GM21447 (cell line): ENCODE measurements at regions not wholly inside any gene's neighbourhood (a gene's known extent, or its start where the extent isn't known, plus 50 kb on each side); places are given as distances from the start of the nearest gene placed in this dataset.
A peak's percentile ranks its signal among the peaks of the same experiment; 100 is the strongest.
"Not testable (repeated sequence)": the region's sequence is repeated elsewhere in the genome, so short reads cannot be mapped to it uniquely, and the experiment has no call there.

Experiments
- ATAC-seq: cut with Tn5 transposase; IDR thresholded peaks from one replicate; pipeline ENCODE4 v1.9.1; 2021; ENCODE audit not compliant: unreplicated experiment

GRCh38 chr9:75455444-75455921 is 367.2 kb downstream of the OSTF1 start:
- peak; percentile 96 for ATAC-seq

- ATAC-seq, result no peak
Measured at GRCh38 chr9:75456698-75457097, 368.4 kb downstream of the OSTF1 start.

GRCh38 chr9:75457474-75458011 is 369.2 kb downstream of the OSTF1 start:
- ATAC-seq, result no peak

GRCh38 chr9:75459311-75459710 is 371.0 kb downstream of the OSTF1 start:
- ATAC-seq, result not testable (repeated sequence)

- ATAC-seq, result no peak
Measured at GRCh38 chr9:75461183-75461582, 372.9 kb downstream of the OSTF1 start.

- no peak for ATAC-seq
Measured at GRCh38 chr9:75462866-75463265, 374.6 kb downstream of the OSTF1 start.

GRCh38 chr9:75463871-75464270 is 375.6 kb downstream of the OSTF1 start:
- ATAC-seq, result no peak

GRCh38 chr9:75464726-75465125 is 376.4 kb downstream of the OSTF1 start:
- no peak for ATAC-seq

GRCh38 chr9:75467142-75467541 is 378.8 kb downstream of the OSTF1 start:
- ATAC-seq, result no peak

GRCh38 chr9:75471549-75472114 is 383.3 kb downstream of the OSTF1 start:
- ATAC-seq, result no peak

- no peak for ATAC-seq
Measured at GRCh38 chr9:75482566-75482965, 394.3 kb downstream of the OSTF1 start.

- no peak for ATAC-seq
Measured at GRCh38 chr9:75483636-75484035, 395.3 kb downstream of the OSTF1 start.

- no peak for ATAC-seq
Measured at GRCh38 chr9:75487856-75488718, 399.8 kb downstream of the OSTF1 start.

GRCh38 chr9:75488719-75489110 is 400.4 kb downstream of the OSTF1 start:
- ATAC-seq, result no peak

- no peak for ATAC-seq
Measured at GRCh38 chr9:75490326-75490725, 400.1 kb upstream of the PCSK5 start.

GRCh38 chr9:75491533-75491932 is 398.9 kb upstream of the PCSK5 start:
- no peak for ATAC-seq

GRCh38 chr9:75499812-75500211 is 390.7 kb upstream of the PCSK5 start:
- no peak for ATAC-seq

- ATAC-seq, result no peak
Measured at GRCh38 chr9:75500479-75500878, 390.0 kb upstream of the PCSK5 start.

- not testable (repeated sequence) for ATAC-seq
Measured at GRCh38 chr9:75500940-75501339, 389.5 kb upstream of the PCSK5 start.

- ATAC-seq, result no peak
Measured at GRCh38 chr9:75504721-75505120, 385.8 kb upstream of the PCSK5 start.

- no peak for ATAC-seq
Measured at GRCh38 chr9:75505654-75506053, 384.8 kb upstream of the PCSK5 start.

GRCh38 chr9:75529463-75529862 is 361.0 kb upstream of the PCSK5 start:
- ATAC-seq, result no peak
